BLaER1 (cell line): ENCODE measurements at regions not wholly inside any gene's neighbourhood (a gene's known extent, or its start where the extent isn't known, plus 50 kb on each side); places are given as distances from the start of the nearest gene placed in this dataset.

Experiments
- H3K27ac ChIP-seq: shearing (Covaris generic); formaldehyde crosslinking; 2 replicates; pipeline ENCODE4 v1.8.1; 2022
- H3K27me3 ChIP-seq: shearing (Covaris generic); formaldehyde crosslinking; 2 replicates; pipeline ENCODE4 v1.8.1; 2022
- H3K36me3 ChIP-seq: shearing (Covaris generic); formaldehyde crosslinking; 2 replicates; pipeline ENCODE4 v1.8.1; 2022
- H3K4me1 ChIP-seq: shearing (Covaris generic); formaldehyde crosslinking; 2 replicates; pipeline ENCODE4 v1.8.1; 2022
- H3K4me2 ChIP-seq: shearing (Covaris generic); formaldehyde crosslinking; 2 replicates; pipeline ENCODE4 v1.8.1; 2022
- H3K4me3 ChIP-seq: shearing (Covaris generic); formaldehyde crosslinking; 2 replicates; pipeline ENCODE4 v1.8.1; 2022
- H3K9ac ChIP-seq: shearing (Covaris generic); formaldehyde crosslinking; 2 replicates; pipeline ENCODE4 v1.8.1; 2022
- H3K9me3 ChIP-seq: shearing (Covaris generic); formaldehyde crosslinking; 2 replicates; pipeline ENCODE4 v1.8.1; 2022
- H4K20me1 ChIP-seq: shearing (Covaris generic); formaldehyde crosslinking; 2 replicates; pipeline ENCODE4 v1.8.1; 2022
- Cebpa-rat ChIP-seq: shearing (Covaris generic); IDR thresholded peaks from 2 replicates; pipeline ENCODE4 v1.8.1; 2022

DNA sequence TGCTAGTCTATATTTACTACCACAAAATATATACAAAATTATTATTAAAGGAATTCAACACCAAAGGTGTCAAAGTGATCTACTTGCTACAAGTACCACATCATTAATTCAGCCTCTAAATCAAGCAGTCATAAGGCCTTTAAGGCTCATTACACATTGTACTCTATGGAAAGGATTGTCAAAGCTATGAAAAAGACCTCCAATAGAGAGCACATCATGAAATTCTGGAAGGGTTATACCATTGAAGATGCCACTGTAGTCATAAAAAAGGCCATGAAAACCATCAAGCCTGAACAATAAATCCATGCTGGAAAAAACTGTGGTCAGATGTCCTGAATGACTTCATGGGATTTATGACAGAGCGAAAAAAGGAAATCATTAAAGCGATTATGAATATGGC is 708.0 kb upstream of the FAM174A start:
- Histone ChIP-seq H3K27me3 (no peaks in the 10 kb centered on the region), H3K9ac (no peak overlapping the region), H3K4me3 (no peak overlapping the region), H3K9me3 (no peaks in the 10 kb centered on the region), H3K27ac (no peak overlapping the region), H3K36me3 (no peaks in the 10 kb centered on the region), H3K4me1 (no peaks in the 10 kb centered on the region), H4K20me1 (no peaks in the 10 kb centered on the region), H3K4me2 (no peak overlapping the region)
- no peak for TF ChIP-seq Cebpa-rat

DNA sequence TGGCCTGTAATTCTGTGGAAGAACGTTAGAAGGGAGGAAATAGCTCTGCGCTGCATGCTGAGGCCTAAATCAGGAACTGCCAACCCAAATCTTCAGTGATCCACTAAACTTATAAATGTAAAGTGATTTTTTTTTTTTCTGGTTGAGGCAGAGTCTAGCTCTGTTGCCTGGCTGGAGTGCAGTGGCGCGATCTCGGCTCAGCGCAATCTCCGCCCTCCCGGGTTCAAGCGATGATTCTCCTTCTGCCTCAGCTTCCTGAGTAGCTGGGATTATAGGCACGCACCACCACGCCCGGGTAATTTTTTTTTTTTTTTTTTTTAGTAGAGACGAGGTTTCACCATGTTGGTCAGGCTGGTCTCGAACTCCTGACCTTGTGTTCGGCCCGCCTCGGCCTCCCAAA is 717.4 kb upstream of the FAM174A start:
- Histone ChIP-seq H3K9me3 (no peaks in the 10 kb centered on the region), H3K4me1 (no peaks in the 10 kb centered on the region)
- no peak for TF ChIP-seq Cebpa-rat

DNA sequence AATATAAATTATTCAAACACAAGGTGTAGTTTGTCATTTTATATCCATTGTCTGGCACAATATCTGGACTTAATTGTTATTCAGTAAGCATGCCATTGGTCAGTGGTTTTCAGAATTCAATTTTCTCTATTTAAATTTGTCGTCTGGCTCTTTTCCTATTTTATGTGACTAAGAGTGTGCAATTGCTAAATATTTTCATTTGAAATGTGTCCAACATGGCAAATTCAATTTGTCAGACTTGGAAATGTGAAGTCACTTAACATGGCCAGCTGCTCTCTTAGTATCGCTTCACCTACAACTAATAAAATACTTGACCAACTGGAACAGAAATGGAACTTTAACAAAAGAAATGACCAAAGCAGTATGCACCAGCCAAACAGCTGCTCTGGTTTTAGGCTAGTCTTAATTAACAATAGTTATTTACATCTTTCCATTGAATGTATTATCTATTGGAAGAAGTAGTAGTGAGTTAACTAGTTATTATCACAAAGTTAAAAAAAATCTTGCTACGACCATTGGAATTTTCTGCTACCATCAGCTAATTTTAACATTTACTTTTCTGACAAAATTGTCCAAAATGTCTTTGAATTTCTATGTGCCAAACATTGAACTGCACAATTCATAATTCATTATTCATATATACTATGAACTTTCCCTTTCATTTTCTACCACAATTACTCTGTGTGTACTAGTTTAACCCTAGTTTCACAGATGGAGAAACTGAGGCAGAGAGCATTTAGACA is 720.7 kb upstream of the FAM174A start:
- no peaks in the 10 kb centered on the region for H3K27me3 ChIP-seq
- no peak overlapping the region for H3K9ac ChIP-seq
- no peaks in the 10 kb centered on the region for H3K36me3 ChIP-seq
- no peak for TF ChIP-seq Cebpa-rat
- H3K4me1 ChIP-seq, result no peaks in the 10 kb centered on the region
- H3K9me3 ChIP-seq, result no peaks in the 10 kb centered on the region
- H3K27ac ChIP-seq, result no peak overlapping the region
- no peaks in the 10 kb centered on the region for H4K20me1 ChIP-seq
- H3K4me2 ChIP-seq, result no peak overlapping the region
- no peak overlapping the region for H3K4me3 ChIP-seq

More for the DNA sequence above, 717.4 kb upstream of the FAM174A start:
- H3K27ac ChIP-seq, result no peak overlapping the region
- no peaks in the 10 kb centered on the region for H3K36me3 ChIP-seq
- no peaks in the 10 kb centered on the region for H4K20me1 ChIP-seq
- H3K4me2 ChIP-seq, result no peak overlapping the region
- H3K9ac ChIP-seq, result no peak overlapping the region
- H3K27me3 ChIP-seq, result no peaks in the 10 kb centered on the region
- H3K4me3 ChIP-seq, result no peak overlapping the region

DNA sequence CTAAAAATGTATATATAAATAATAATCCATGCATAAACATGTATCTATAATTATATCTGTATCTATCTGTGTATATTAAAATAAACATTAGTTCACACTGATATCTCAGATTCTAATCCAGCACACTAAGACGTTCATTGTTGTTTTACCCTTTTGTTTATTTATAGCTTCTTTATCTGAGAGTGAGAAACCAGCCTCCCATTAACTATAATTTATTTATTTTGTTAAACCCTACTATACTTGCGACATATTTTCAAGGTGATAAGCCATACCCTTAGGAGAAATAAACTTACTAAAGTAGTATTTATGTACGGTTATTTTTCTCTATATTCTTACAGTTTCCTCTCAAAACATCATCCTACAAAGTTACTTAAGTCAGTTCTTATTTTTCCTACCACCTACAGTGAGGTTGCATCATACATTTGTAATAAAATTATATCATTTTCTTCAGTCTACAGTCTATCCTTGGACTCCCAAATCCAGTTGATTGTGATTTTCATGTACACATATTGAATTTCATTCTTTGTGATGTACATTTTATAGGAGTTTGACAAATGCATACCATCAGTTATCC is 726.4 kb upstream of the FAM174A start:
- no peak overlapping the region for H3K4me3 ChIP-seq
- H3K4me2 ChIP-seq, result no peak overlapping the region
- H3K36me3 ChIP-seq, result no peaks in the 10 kb centered on the region
- H4K20me1 ChIP-seq, result no peaks in the 10 kb centered on the region
- no peak for TF ChIP-seq Cebpa-rat
- no peak overlapping the region for H3K9ac ChIP-seq
- H3K4me1 ChIP-seq, result no peaks in the 10 kb centered on the region
- no peaks in the 10 kb centered on the region for H3K27me3 ChIP-seq
- no peaks in the 10 kb centered on the region for H3K9me3 ChIP-seq
- H3K27ac ChIP-seq, result no peak overlapping the region

DNA sequence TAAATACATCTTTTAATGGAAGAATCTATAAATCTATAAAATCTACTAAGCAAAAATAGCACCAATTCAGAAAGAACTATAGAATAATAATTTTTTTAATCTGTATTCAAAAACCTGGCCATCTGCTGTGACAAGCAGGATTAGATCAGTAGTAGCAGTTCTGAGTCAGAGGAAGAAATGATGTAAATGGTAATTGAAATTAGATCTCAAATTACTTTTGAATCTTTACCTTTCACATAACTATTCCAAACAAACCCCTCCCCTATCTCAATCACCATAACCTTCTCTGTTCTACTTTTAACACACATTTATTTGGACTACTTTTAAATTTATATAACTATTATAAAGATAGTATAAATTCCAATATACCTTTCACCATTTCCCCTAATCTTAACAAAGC is 727.8 kb upstream of the FAM174A start:
- no peaks in the 10 kb centered on the region for H3K36me3 ChIP-seq
- no peak overlapping the region for H3K4me2 ChIP-seq
- no peaks in the 10 kb centered on the region for H3K4me1 ChIP-seq
- no peaks in the 10 kb centered on the region for H3K9me3 ChIP-seq
- H3K9ac ChIP-seq, result no peak overlapping the region
- no peak overlapping the region for H3K4me3 ChIP-seq
- no peaks in the 10 kb centered on the region for H4K20me1 ChIP-seq
- H3K27me3 ChIP-seq, result no peaks in the 10 kb centered on the region
- no peak overlapping the region for H3K27ac ChIP-seq
- TF ChIP-seq Cebpa-rat, result no peak

DNA sequence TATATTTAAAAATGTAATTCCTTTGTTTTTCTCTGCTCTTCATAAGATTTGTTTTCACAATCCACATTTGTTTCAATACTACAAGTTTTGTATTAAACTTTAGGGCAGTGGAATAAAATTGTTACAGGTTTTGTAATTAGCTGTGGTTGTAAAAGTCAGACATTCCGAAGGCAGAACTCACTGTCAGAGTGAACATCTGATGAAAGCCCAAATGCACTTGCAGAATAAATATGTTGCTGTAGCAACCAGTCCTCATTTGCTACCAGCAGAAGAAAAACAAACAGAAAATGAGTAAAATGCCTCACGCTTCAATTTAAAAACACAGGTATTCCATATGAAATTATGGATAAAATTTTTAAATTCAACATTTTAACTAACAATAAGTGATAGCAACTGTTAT is 740.1 kb upstream of the FAM174A start:
- Histone ChIP-seq H3K4me1 (no peaks in the 10 kb centered on the region), H3K4me2 (no peak overlapping the region), H3K27ac (no peak overlapping the region), H3K27me3 (no peaks in the 10 kb centered on the region), H4K20me1 (no peaks in the 10 kb centered on the region), H3K9ac (no peak overlapping the region), H3K36me3 (no peaks in the 10 kb centered on the region), H3K9me3 (peaks cover 6% of the 10 kb centered on the region; the same call in 1 of the 2 replicates), H3K4me3 (no peak overlapping the region)
- no peak for TF ChIP-seq Cebpa-rat

DNA sequence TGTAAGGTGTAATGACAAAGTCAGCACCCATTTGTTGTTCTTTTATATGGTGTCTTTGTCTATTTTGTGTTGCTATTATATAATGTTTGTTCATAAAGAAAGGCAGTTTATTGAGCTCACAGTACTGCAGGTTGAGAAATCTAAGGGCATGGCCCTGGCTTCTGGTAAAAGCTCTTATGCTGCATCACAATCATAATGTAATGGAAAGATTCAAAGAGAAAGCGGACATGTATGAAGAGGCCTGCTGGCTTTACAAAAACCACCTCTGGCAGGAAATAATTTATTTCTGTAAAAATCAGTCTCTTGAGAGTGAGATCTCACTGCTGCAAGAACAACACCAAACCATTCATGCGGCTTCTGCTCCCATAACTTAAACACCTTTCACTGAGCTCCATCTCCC is 746.7 kb upstream of the FAM174A start:
- TF ChIP-seq Cebpa-rat, result no peak
- no peaks in the 10 kb centered on the region for H4K20me1 ChIP-seq
- no peak overlapping the region for H3K9ac ChIP-seq
- no peak overlapping the region for H3K27ac ChIP-seq
- no peak overlapping the region for H3K4me3 ChIP-seq
- H3K36me3 ChIP-seq, result no peaks in the 10 kb centered on the region
- H3K4me1 ChIP-seq, result no peaks in the 10 kb centered on the region
- H3K9me3 ChIP-seq, result no peaks in the 10 kb centered on the region
- H3K4me2 ChIP-seq, result no peak overlapping the region
- no peaks in the 10 kb centered on the region for H3K27me3 ChIP-seq

DNA sequence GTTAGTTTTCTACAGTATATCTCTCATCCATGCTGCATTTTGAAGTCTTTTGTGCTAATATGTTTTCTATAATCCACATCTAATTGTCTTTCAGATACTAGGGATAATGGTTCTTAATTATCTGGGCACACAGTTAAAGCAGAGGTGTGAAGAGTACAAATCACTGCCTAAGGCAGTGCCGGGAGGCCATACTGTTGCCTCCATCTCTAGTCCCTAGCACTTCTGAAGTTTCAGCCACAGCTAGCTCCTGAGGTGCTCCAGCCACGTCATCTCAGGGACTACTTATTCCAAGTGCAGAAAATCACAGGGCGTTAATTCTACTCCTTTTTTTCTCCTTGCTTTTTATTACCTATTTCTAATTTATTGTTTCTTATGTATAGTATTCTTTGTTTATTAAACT is 760.0 kb upstream of the FAM174A start:
- TF ChIP-seq Cebpa-rat, result no peak

DNA sequence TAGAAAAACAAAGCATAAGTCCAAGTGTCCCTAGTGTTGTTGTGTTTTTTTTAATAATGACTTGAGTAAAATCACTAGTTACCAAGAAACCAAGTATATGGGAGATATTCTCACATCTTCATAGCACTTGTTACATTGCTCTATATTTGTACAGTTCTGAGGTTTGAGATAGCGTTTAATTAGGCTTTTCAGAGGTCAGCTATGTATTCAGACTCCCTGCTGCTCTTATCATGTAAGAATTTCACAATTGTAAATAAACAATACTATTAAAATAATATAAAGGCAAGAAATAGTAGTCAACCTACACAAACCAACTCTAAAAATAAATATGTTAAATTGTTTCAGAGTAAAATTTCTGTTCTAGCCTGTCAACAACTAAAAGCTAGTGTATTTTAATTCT is 761.9 kb upstream of the FAM174A start:
- Histone ChIP-seq H3K4me3 (no peak overlapping the region), H4K20me1 (no peaks in the 10 kb centered on the region), H3K27ac (no peak overlapping the region), H3K4me2 (no peak overlapping the region), H3K9me3 (no peaks in the 10 kb centered on the region), H3K9ac (no peak overlapping the region), H3K4me1 (no peaks in the 10 kb centered on the region), H3K27me3 (no peaks in the 10 kb centered on the region), H3K36me3 (no peaks in the 10 kb centered on the region)
- TF ChIP-seq Cebpa-rat, result no peak

More for the DNA sequence above, 760.0 kb upstream of the FAM174A start:
- Histone ChIP-seq H3K4me2 (no peak overlapping the region), H3K36me3 (no peaks in the 10 kb centered on the region), H3K4me1 (no peaks in the 10 kb centered on the region), H3K4me3 (no peak overlapping the region), H3K9me3 (no peaks in the 10 kb centered on the region), H4K20me1 (no peaks in the 10 kb centered on the region), H3K27me3 (no peaks in the 10 kb centered on the region), H3K9ac (no peak overlapping the region), H3K27ac (no peak overlapping the region)

DNA sequence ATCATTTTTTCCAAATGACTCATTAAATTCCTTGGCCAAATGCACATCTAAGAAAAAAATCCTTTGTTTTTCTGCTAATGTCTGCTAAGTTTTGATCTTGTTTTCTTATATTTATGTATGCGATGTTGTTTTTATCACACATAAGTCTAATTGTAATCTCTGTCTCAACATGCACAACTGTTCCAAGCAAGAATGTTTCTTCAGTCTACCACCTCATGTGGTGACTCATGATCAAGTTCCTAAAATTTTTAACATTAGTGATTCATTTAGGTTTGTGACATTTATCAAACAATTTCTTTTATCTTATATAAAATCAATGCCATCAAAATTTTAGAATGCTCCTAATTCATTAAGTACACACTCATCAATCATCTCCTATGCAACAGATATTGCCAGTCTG is 763.9 kb upstream of the FAM174A start:
- no peak overlapping the region for H3K4me3 ChIP-seq
- H3K4me2 ChIP-seq, result no peak overlapping the region
- no peak for TF ChIP-seq Cebpa-rat
- no peak overlapping the region for H3K9ac ChIP-seq
- H3K27me3 ChIP-seq, result no peaks in the 10 kb centered on the region
- no peak overlapping the region for H3K27ac ChIP-seq
- no peaks in the 10 kb centered on the region for H3K36me3 ChIP-seq
- no peaks in the 10 kb centered on the region for H3K4me1 ChIP-seq
- H3K9me3 ChIP-seq, result no peaks in the 10 kb centered on the region
- no peaks in the 10 kb centered on the region for H4K20me1 ChIP-seq
